Vagina (tissue), 2 donors: ENCODE measurements at regions not wholly inside any gene's neighbourhood (a gene's known extent, or its start where the extent isn't known, plus 50 kb on each side); places are given as distances from the start of the nearest gene placed in this dataset.

Source experiments
- CTCF ChIP-seq, 3 experiments: fragments of 450-650 bp in 2 of 3; fragments of 200-600 bp in 1 of 3; sonication (generic) in 1 of 3; IDR thresholded peaks; one replicate each; pipeline ENCODE4 v1.5.1; 2017 to 2019; ENCODE audit warnings: antibody characterized with exemption in 3 of 3, mild to moderate bottlenecking in 2 of 3, moderate library complexity in 2 of 3
- POLR2A ChIP-seq, 2 donors: fragments of 450-650 bp; IDR thresholded peaks; one replicate each; pipeline ENCODE4 v1.6.1; 2017; ENCODE audit warnings: antibody characterized with exemption in 2 of 2, mild to moderate bottlenecking in 2 of 2, moderate library complexity in 2 of 2
- POLR2AphosphoS5 ChIP-seq, 2 donors: sonication (generic); formaldehyde crosslinking; IDR thresholded peaks; one replicate each; pipeline ENCODE4 v1.9.0; 2017; ENCODE audit warnings: antibody characterized with exemption in 2 of 2, mild to moderate bottlenecking in 2 of 2, low read depth in 1 of 2; ENCODE audit not compliant: insufficient read depth in 1 of 2

DNA sequence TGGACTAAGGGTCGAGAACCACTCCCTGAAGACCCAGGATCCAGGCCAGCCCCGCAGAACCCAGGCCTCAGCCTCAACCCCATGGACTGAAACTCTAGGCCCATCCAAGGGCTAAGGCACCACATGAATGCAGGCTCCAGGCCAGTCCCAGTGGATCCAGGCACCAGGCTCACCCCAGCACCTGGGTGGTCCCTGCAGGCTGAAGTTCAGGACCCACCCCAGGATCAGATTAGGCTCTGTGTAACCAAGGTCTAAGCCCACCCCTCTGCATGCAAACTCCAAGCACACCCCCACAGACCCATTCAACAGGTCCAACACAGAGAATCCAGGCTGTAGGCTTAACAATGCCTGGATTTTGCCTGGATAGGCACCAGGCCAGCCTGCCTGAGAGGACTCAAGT, 1876.2 kb downstream of the PCDH9 start:
- TF ChIP-seq CTCF (IDR thresholded peaks at IDR 0.05), result no peak
- TF ChIP-seq POLR2AphosphoS5 (IDR thresholded peaks at IDR 0.05; ENCODE audit: insufficient read depth in 1 of 2, low read depth in 1 of 2), result no peak
- TF ChIP-seq POLR2A (IDR thresholded peaks at IDR 0.05), result no peak
